ENCODE measurements at regions not wholly inside any gene's neighbourhood (a gene's known extent, or its start where the extent isn't known, plus 50 kb on each side); places are given as distances from the start of the nearest gene placed in this dataset.

DNA sequence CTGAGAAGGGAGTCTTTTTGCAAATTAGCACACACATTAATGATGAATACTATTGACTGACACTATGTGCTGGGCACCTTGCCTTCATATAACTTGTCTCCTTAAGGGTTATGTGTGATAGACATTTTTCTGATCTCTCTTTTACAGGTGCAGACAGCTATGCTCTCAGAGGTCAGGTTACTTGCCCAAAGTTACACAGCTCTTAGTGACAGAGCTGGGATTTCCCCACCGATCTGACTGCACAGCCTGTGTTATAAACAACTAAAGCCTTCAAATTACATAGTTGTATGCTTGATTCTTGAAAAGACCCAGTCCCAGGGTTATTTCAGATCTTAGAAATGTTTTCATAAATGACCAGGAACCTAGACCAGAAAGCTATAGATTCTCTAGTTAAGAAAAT, 462.7 kb downstream of the EBF1 start:
- TF ChIP-seq, protein P1, sequence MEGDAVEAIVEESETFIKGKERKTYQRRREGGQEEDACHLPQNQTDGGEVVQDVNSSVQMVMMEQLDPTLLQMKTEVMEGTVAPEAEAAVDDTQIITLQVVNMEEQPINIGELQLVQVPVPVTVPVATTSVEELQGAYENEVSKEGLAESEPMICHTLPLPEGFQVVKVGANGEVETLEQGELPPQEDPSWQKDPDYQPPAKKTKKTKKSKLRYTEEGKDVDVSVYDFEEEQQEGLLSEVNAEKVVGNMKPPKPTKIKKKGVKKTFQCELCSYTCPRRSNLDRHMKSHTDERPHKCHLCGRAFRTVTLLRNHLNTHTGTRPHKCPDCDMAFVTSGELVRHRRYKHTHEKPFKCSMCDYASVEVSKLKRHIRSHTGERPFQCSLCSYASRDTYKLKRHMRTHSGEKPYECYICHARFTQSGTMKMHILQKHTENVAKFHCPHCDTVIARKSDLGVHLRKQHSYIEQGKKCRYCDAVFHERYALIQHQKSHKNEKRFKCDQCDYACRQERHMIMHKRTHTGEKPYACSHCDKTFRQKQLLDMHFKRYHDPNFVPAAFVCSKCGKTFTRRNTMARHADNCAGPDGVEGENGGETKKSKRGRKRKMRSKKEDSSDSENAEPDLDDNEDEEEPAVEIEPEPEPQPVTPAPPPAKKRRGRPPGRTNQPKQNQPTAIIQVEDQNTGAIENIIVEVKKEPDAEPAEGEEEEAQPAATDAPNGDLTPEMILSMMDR (IDR thresholded peaks at IDR 0.05): no peak
- no peak for TF ChIP-seq POLR2A (IDR thresholded peaks at IDR 0.05)

Data from lower leg skin (tissue), 3 donors.